ENCODE measurements at regions not wholly inside any gene's neighbourhood (a gene's known extent, or its start where the extent isn't known, plus 50 kb on each side); places are given as distances from the start of the nearest gene placed in this dataset.

DNA sequence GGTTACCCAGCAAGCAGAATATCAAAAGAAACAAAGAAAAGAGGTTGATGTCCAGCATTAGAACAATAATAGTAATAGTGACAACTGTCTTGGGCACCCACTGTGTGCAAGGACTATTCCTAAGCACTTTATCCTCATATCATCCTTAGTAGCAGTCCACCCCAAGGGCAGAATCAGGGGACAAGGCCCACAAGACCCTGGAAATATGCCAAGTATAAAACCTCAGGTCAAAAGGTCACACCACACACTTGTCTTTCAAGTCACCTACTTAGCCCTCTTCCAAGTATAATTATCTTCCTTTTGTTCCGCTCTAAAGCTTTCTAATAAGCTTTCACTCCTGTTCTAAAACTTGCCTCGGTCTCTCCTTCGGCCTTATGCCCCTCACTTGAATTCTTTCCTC, 124.0 kb upstream of the STT3B start:
- no peak for DNase-seq (ENCODE audit: low read depth, low spot score)

GRCh38 chr3:31409389-31409788, 123.3 kb upstream of the STT3B start:
- DNase-seq (ENCODE audit: low read depth, low spot score) = peak; percentile 85
- H3K4me3 ChIP-seq (ENCODE audit: low read length) = no peak overlapping the region

More for the DNA sequence above, 124.0 kb upstream of the STT3B start:
- H3K4me3 ChIP-seq (ENCODE audit: low read length) = no peak overlapping the region

DNA sequence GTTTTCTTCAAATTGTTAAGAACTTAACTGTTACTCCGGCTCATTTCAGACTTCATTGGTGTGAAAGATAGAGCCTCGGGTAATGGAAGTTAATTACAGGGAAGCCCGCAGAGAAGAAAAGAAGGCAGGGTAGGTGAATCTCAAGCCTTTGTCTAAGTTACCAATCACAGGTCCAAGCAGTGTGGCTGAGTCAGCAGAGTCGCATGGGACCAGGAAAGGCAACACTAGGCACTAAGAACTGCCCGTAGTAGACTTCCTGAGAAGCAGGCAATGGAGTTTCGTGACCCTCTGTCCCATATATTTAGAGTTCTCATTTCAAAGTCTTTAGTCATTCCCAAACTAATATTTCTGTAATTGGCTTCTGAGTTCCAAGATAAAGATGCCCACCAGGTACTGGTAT, 122.9 kb upstream of the STT3B start:
- H3K4me3 ChIP-seq (ENCODE audit: low read length) = no peak overlapping the region
- no peak for DNase-seq (ENCODE audit: low read depth, low spot score)

DNA sequence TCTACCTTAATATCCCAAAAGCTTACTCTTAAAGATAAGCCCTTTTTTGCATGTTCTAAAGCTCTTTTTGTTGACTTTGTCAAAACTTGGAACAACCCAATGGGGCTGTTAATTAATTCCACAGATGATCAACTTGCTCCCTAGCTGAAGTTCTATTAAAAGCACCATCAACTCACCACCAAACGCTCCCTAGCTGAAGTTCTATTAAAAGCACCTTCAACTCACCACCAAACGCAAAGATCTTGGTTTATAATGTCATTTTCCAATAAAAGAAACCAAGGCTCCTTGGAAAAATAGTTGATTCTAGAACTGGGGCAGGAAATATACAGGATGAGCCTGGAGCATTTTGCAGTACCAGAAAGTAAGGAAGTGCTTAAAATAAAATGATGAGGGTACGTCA, 122.3 kb upstream of the STT3B start:
- no peak for DNase-seq (ENCODE audit: low read depth, low spot score)
- H3K4me3 ChIP-seq (ENCODE audit: low read length) = no peak overlapping the region

DNA sequence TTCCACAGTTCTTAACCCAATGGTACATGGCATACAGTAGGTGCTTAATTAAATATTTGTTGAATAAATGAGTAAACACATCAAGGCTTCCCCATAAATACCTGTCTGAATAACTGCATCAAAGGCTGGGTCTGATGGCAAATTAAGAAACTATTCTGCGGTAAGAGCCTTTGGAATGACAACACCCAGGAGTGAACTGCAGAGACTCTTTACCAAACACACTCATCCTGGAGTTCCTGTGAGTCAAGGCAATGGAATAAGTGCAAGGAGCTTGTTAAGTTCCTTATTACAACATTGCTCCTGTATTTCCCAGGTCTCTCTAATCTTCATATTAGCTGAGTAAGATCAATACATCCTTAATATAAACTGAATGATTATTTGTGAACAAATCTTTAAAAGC, 119.9 kb upstream of the STT3B start:
- H3K4me3 ChIP-seq (ENCODE audit: low read length) = no peak overlapping the region
- DNase-seq (ENCODE audit: low read depth, low spot score) = no peak

GRCh38 chr3:31413515-31413914, 119.2 kb upstream of the STT3B start:
- DNase-seq (ENCODE audit: low read depth, low spot score) = no peak

DNA sequence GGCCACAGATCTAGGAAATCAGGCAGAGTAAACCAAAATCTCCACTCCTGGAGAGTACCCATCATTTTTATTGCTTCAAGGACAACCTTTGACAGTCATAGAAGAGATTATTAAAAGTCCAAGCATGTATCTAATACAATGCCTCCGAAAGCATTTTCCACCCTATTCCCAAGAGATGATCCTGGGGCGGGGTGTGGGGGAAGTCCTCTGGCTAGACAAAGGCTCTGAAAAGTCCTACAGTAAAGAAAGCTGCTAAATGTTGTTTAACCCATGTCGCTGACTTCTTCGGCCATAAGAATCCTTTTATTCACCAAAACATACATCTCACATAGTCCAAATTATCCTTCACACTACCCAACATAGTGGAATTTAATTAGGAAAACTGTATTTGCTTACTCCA, 115.7 kb upstream of the STT3B start:
- DNase-seq (ENCODE audit: low read depth, low spot score) = no peak
- no peak overlapping the region for H3K4me3 ChIP-seq (ENCODE audit: low read length)

More at GRCh38 chr3:31413515-31413914, 119.2 kb upstream of the STT3B start:
- H3K4me3 ChIP-seq (ENCODE audit: low read length) = no peak overlapping the region

DNA sequence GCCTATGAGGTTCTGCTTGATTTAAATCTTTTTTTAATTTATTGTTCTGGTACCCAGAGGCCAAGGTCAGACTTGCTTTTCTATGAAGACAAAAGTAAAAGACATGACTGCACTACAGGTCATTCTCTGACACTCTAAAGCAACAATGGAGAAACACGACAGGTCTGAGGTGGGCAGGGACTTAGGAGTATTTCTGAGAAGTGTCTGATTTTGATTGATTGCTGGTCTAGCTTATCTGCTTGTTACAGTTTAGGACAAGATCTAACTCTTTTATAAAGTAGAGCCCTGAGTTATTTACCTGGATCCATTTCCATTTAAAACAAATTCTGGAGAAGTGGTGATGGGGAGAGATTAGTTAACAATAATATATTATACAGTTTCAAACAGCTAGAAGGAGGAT, 115.2 kb upstream of the STT3B start:
- DNase-seq (ENCODE audit: low read depth, low spot score) = no peak
- no peak overlapping the region for H3K4me3 ChIP-seq (ENCODE audit: low read length)

- H3K4me3 ChIP-seq (ENCODE audit: low read length) = no peak overlapping the region
- no peak for DNase-seq (ENCODE audit: low read depth, low spot score)
Observed at GRCh38 chr3:31420311-31420710, 112.4 kb upstream of the STT3B start.

DNA sequence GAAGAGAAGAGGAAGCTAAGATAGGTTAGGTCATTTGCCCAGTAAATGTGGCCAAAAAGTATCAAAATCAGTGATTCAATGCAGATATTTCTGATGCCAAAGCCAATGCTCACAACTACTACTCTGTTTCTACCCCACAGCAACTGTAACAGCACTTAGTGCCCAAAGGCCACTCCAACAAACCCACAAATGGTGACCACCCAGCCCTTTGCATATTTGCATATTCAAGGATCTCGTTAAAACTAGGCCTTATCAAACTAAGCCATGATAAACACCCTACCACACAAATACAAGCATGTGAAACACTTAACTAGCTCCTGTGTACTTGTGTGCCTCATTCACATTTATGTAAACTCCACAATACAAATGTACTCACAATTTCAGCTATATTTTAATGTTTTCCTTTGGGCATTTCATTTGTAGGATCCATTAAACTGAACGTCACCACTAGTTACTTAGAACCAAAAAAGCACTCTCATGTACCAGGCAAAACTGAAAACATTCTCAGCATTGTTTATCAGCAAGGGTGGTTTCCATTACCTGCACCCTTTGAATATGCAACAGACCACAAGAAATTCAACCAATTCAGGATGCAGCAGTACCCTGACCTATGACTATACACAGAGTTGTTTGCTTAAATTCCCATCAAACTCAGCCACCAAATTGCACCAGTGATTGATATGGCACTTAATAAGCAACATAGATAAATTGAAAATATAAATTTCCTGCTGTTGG, 111.2 kb upstream of the STT3B start:
- H3K4me3 ChIP-seq (ENCODE audit: low read length) = no peak overlapping the region
- DNase-seq (ENCODE audit: low read depth, low spot score) = no peak

GRCh38 chr3:31422237-31422636, 110.5 kb upstream of the STT3B start:
- H3K4me3 ChIP-seq (ENCODE audit: low read length) = no peak overlapping the region
- DNase-seq (ENCODE audit: low read depth, low spot score) = no peak

- DNase-seq (ENCODE audit: low read depth, low spot score) = no peak
- H3K4me3 ChIP-seq (ENCODE audit: low read length) = no peak overlapping the region
Observed at GRCh38 chr3:31423482-31423881, 109.2 kb upstream of the STT3B start.

DNA sequence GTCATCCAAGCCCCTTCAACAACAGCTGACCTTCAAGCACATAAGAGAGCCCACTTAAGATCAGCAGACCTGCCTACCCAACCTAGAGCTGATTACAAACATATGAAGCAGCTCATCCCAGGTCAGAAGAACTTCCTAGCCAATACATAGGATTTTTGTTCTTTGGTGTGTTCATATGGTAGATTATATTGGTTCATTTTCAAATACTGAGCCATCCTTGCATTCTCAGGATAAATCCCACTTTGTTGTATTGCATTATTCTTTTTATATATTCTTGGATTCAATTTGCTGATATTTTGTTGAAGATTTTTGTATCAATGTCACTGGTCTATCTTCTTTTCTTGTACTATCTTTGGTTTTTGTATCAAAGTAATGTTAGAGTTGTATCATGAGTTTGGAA, 107.3 kb upstream of the STT3B start:
- H3K4me3 ChIP-seq (ENCODE audit: low read length) = no peak overlapping the region
- DNase-seq (ENCODE audit: low read depth, low spot score) = no peak

DNA sequence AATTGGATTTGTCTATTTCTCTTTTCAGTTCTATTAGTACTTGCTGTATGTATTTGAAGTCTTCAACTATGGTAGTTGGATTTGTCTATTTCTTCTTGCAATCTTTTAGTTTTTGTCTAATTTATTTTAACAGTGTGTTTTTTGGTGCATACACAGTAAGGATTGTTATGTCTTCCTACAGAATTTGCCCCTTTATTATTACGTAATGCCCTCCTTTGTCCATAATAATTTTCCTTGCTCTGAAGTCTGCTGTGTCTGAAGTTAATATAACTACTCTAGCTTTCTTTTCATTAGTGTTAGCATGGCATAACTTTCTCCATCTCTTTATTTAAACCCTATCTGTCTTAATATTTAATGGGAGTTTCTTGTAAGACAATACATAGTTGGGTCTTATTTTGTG, 105.1 kb upstream of the STT3B start:
- DNase-seq (ENCODE audit: low read depth, low spot score) = no peak
- H3K4me3 ChIP-seq (ENCODE audit: low read length) = no peak overlapping the region

DNA sequence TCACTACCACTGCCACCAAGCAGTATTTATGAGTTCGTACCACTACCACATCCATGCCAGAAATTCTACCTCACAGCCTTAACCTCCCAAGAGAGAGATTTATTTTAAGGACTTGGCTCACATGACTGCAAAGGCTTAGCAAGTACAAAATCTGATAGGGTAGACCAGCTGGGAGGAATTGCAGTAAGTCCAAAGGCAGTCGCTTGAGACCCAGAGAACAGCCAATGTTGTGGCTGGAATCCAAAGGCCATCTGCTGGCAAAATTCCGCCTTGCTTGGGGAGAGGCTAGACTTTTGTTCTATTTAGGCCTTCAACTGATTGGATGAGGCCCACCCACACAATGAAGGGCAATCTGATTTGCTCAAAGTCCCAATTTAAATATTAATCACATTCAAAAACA, 101.4 kb upstream of the STT3B start:
- no peak for DNase-seq (ENCODE audit: low read depth, low spot score)
- no peak overlapping the region for H3K4me3 ChIP-seq (ENCODE audit: low read length)

DNA sequence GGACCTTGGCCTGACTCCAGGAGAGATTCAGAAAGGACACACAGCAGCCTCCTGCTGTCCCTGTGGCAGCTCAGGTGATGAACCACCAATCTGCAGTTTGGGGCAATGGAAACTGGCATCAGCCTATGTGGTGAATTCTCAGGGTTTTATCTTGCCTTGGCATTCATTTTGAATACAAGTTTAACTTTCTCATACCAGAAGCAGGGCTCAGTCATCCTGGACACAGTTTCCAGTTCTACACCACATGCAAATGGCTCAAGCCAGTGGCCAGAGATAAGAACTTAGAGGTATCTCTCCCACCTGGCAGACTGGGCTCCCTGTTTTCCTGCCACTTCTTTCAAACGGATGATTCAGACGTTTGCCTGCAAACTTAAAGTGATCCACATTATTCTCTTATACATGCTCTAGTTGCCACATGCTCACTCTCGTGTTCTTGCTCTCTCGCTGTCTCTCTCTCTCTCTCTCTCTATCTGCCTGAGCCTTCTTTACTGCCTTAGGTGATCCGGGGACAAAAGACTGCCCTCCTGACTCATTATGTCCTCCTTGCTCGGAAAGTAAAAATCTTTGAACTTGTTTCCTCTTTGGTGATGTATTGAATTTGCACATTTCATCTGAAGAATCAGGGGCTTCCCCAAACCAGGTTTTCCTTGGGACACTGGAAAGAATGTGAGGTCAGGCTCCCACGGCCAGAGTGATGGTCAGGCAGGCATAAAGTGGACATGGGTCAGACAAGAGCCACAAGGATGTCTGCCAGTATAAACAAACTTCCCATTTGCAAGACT, 99.6 kb upstream of the STT3B start:
- no peak overlapping the region for H3K4me3 ChIP-seq (ENCODE audit: low read length)
- DNase-seq (ENCODE audit: low read depth, low spot score) = no peak

GRCh38 chr3:31433679-31433992, 99.1 kb upstream of the STT3B start:
- H3K4me3 ChIP-seq (ENCODE audit: low read length) = no peak overlapping the region
- DNase-seq (ENCODE audit: low read depth, low spot score) = no peak

DNA sequence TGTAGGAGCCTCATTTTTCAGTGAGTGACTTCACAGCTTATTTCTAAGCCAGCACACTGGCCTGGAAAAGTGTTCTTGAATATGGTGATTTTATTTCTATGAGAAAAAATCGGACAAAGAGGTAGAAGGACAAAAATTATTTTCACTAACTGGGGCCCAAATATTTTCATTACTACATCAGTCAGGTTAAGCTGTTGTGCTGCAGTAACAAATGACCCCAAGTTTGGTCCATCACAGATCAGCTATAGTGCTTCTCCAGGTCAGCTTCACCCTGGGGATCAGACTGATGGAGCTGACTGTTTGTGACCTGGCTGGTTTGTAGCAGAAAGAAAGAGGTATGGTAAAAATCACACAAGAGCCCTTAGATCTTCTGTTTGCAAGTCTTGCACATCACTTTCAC, 97.9 kb upstream of the STT3B start:
- no peak overlapping the region for H3K4me3 ChIP-seq (ENCODE audit: low read length)
- no peak for DNase-seq (ENCODE audit: low read depth, low spot score)

GRCh38 chr3:31436830-31437229, 95.9 kb upstream of the STT3B start:
- H3K4me3 ChIP-seq (ENCODE audit: low read length) = no peak overlapping the region
- DNase-seq (ENCODE audit: low read depth, low spot score) = no peak

- H3K4me3 ChIP-seq (ENCODE audit: low read length) = no peak overlapping the region
Observed at GRCh38 chr3:31438742-31439141, 94.0 kb upstream of the STT3B start.

More at GRCh38 chr3:31438742-31439141, 94.0 kb upstream of the STT3B start:
- DNase-seq (ENCODE audit: low read depth, low spot score) = no peak
